GM23338 (cell line): ENCODE measurements at regions not wholly inside any gene's neighbourhood (a gene's known extent, or its start where the extent isn't known, plus 50 kb on each side); places are given as distances from the start of the nearest gene placed in this dataset.

Experiments used
- ATAC-seq: fragments of 200-7000 bp; cut with Tn5 transposase; 3 replicates; pipeline ENCODE4 v1.9.1; 2020
- DNase-seq: peaks from one replicate; pipeline ENCODE4 v3.0.0-alpha.2; 2015; ENCODE audit warnings: low spot score
- H2AFZ ChIP-seq: fragments of 200-600 bp; sonication (generic); 2 replicates; pipeline ENCODE4 v1.8.0; 2016; ENCODE audit warnings: antibody characterized with exemption, mild to moderate bottlenecking, moderate library complexity
- H3F3A ChIP-seq: fragments of 200-600 bp; sonication (generic); replicated peaks from 2 replicates; pipeline ENCODE4 v1.8.0; 2017; ENCODE audit warnings: antibody characterized with exemption, mixed run types, low read depth
- H3K27ac ChIP-seq: fragments of 200-600 bp; sonication (generic); 2 replicates; pipeline ENCODE4 v1.6.1; 2016; ENCODE audit warnings: low read depth
- H3K27me3 ChIP-seq: fragments of 200-600 bp; sonication (generic); 2 replicates; pipeline ENCODE4 v1.8.0; 2016; ENCODE audit warnings: mild to moderate bottlenecking, mixed run types, moderate library complexity; ENCODE audit not compliant: insufficient read depth
- H3K36me3 ChIP-seq: fragments of 200-600 bp; sonication (generic); 2 replicates; pipeline ENCODE4 v1.8.0; 2016; ENCODE audit warnings: mild to moderate bottlenecking; ENCODE audit not compliant: insufficient read depth
- H3K4me1 ChIP-seq: fragments of 200-600 bp; sonication (generic); 2 replicates; pipeline ENCODE4 v1.8.0; 2016; ENCODE audit warnings: mild to moderate bottlenecking, moderate library complexity; ENCODE audit not compliant: insufficient read depth
- H3K4me2 ChIP-seq: fragments of 200-600 bp; sonication (generic); 2 replicates; pipeline ENCODE4 v1.7.1; 2017; ENCODE audit warnings: mixed run types
- H3K4me3 ChIP-seq: fragments of 200-600 bp; sonication (generic); 2 replicates; pipeline ENCODE4 v1.6.1; 2016; ENCODE audit warnings: mixed run types
- H3K79me2 ChIP-seq: fragments of 200-600 bp; sonication (generic); replicated peaks from 2 replicates; pipeline ENCODE4 v1.8.0; 2017; ENCODE audit warnings: mild to moderate bottlenecking; ENCODE audit not compliant: insufficient read depth
- H3K9me2 ChIP-seq: fragments of 200-600 bp; sonication (generic); 2 replicates; pipeline ENCODE4 v1.8.0; 2017; ENCODE audit not compliant: insufficient read depth
- H4K20me1 ChIP-seq: fragments of 200-600 bp; sonication (generic); replicated peaks from 2 replicates; pipeline ENCODE4 v1.8.0; 2017; ENCODE audit warnings: mild to moderate bottlenecking; ENCODE audit not compliant: insufficient read depth
- H3K27ac Mint-ChIP-seq: 2 replicates; pipeline ENCODE4 v1.8.0; 2020; ENCODE audit warnings: inconsistent platforms, mild to moderate bottlenecking, moderate library complexity, mixed read lengths
- H3K27me3 Mint-ChIP-seq: 3 replicates; pipeline ENCODE4 v1.8.0; 2022; ENCODE audit warnings: low read depth, mild to moderate bottlenecking, moderate library complexity, mixed read lengths, inconsistent platforms; ENCODE audit not compliant: insufficient read depth, poor library complexity
- H3K36me3 Mint-ChIP-seq: 3 replicates; pipeline ENCODE4 v1.8.0; 2021; ENCODE audit warnings: low read depth, mild to moderate bottlenecking, inconsistent platforms, moderate library complexity, mixed read lengths
- H3K4me1 Mint-ChIP-seq: 3 replicates; pipeline ENCODE4 v1.8.0; 2020; ENCODE audit warnings: mild to moderate bottlenecking, inconsistent platforms, mixed read lengths
- H3K4me3 Mint-ChIP-seq: 3 replicates; pipeline ENCODE4 v1.8.0; 2021; ENCODE audit warnings: moderate library complexity, mild to moderate bottlenecking, inconsistent platforms, mixed read lengths
- H3K9me3 Mint-ChIP-seq: 3 replicates; pipeline ENCODE4 v1.8.0; 2020; ENCODE audit warnings: moderate library complexity, mild to moderate bottlenecking, inconsistent platforms, mixed read lengths
- CREB1 ChIP-seq: fragments of 250-450 bp; sonication (Bioruptor Pico); IDR thresholded peaks from 2 replicates; pipeline ENCODE4 v1.5.0; 2020; ENCODE audit warnings: low read depth, mild to moderate bottlenecking, moderate library complexity
- CTCF ChIP-seq, 2 experiments: fragments of 200-600 bp in 1 of 2; sonication (generic) in 1 of 2; conservative IDR thresholded peaks; 2 replicates each; pipeline versions ENCODE4 v1.5.1 to v1.6.1; 2016 to 2017; ENCODE audit warnings: antibody characterized with exemption in 2 of 2, low read depth in 2 of 2, mild to moderate bottlenecking in 2 of 2, moderate library complexity in 1 of 2
- ETS1 ChIP-seq: IDR thresholded peaks from 2 replicates; pipeline ENCODE4 v1.6.1; 2016; ENCODE audit warnings: antibody characterized with exemption
- EZH2 ChIP-seq: fragments of 200-600 bp; sonication (generic); IDR thresholded peaks from one replicate; pipeline ENCODE4 v1.8.0; 2017; ENCODE audit warnings: antibody characterized with exemption, mild to moderate bottlenecking, low read depth; ENCODE audit not compliant: unreplicated experiment
- EZH2phosphoT487 ChIP-seq: fragments of 200-600 bp; sonication (generic); IDR thresholded peaks from one replicate; pipeline ENCODE4 v1.8.1; 2018; ENCODE audit warnings: antibody characterized with exemption; ENCODE audit not compliant: unreplicated experiment
- JUNB ChIP-seq: IDR thresholded peaks from one replicate; pipeline ENCODE4 v1.6.1; 2016; ENCODE audit warnings: antibody characterized with exemption; ENCODE audit not compliant: unreplicated experiment
- NANOG ChIP-seq: IDR thresholded peaks from 2 replicates; pipeline ENCODE4 v1.6.1; 2016; ENCODE audit warnings: antibody characterized with exemption, borderline replicate concordance
- POLR2AphosphoS5 ChIP-seq: IDR thresholded peaks from 2 replicates; pipeline ENCODE4 v1.6.1; 2016; ENCODE audit warnings: antibody characterized with exemption, low read depth
- REST ChIP-seq: IDR thresholded peaks from one replicate; pipeline ENCODE4 v1.6.1; 2018; ENCODE audit warnings: antibody characterized with exemption; ENCODE audit not compliant: unreplicated experiment
- STAT1 ChIP-seq: IDR thresholded peaks from one replicate; pipeline ENCODE4 v1.6.1; 2016; ENCODE audit warnings: antibody characterized with exemption; ENCODE audit not compliant: unreplicated experiment
- ZNF114 ChIP-seq: fragments of 250-450 bp; sonication (Bioruptor Pico); IDR thresholded peaks from 2 replicates; pipeline ENCODE4 v1.5.0; 2020; ENCODE audit warnings: mild to moderate bottlenecking, moderate library complexity

- TF ChIP-seq JUNB (no peak), CREB1 (CRISPR knock-in tag) (no peak), ZNF114 (no peak), POLR2AphosphoS5 (no peak), CTCF (conservative IDR thresholded peaks at IDR 0.05; ENCODE audit: low read depth in 2 of 2) (no peak), EZH2 (no peak), REST (no peak)
These were observed 496.9 kb downstream of the EPHA4 start (continued) for GRCh38 chr2:221075203-221075602.

DNA sequence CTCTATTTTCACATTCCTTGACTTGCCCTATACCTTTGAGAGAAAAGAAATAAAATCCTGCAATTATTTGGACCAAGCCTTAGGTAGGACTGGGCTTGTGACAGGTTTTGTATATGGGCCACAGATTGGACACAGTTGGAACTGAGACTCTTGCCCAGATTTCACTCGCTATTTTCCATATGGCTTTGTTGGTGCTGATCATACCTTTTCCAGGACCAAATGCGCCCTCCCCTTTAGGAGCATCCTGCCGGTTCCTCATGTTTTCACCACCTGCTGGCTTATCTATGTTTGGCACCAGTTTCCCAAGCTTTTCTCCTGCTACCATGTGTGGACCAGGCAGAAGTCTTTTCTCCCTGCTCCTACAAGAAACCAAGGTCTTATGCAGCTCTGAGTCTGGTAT is 494.9 kb downstream of the EPHA4 start:
- Mint-ChIP-seq H3K4me3 (no peak overlapping the region), H3K9me3 (peaks cover 5% of the 10 kb centered on the region), H3K36me3 (peaks cover 4% of the 10 kb centered on the region), H3K27ac (no peak overlapping the region), H3K27me3 (no peaks in the 10 kb centered on the region), H3K4me1 (no peaks in the 10 kb centered on the region)
- H3K4me3 ChIP-seq: no peak overlapping the region
- no peaks in the 10 kb centered on the region for H3K4me1 ChIP-seq
- H3K4me2 ChIP-seq: no peak overlapping the region
- H3K79me2 ChIP-seq: no peaks in the 10 kb centered on the region
- H3K27me3 ChIP-seq: no peaks in the 10 kb centered on the region
- no peak for DNase-seq
- H3F3A ChIP-seq: no peaks in the 10 kb centered on the region
- ATAC-seq: no peak
- H3K27ac ChIP-seq: no peak overlapping the region
- H2AFZ ChIP-seq: no peak overlapping the region
- no peaks in the 10 kb centered on the region for H3K36me3 ChIP-seq
- 0 out of 2 replicates have a peak, but pooled peaks cover 3% of the 10 kb centered on the region for H3K9me2 ChIP-seq
- H4K20me1 ChIP-seq: no peaks in the 10 kb centered on the region
- TF ChIP-seq CTCF (conservative IDR thresholded peaks at IDR 0.05; ENCODE audit: low read depth in 2 of 2) (no peak), POLR2AphosphoS5 (no peak), EZH2phosphoT487 (no peak), ETS1 (no peak), JUNB (no peak), ZNF114 (no peak), STAT1 (no peak), CREB1 (CRISPR knock-in tag) (no peak), REST (no peak), NANOG (no peak)
